Peyer's patch (tissue), 4 donors: ENCODE measurements at regions not wholly inside any gene's neighbourhood (a gene's known extent, or its start where the extent isn't known, plus 50 kb on each side); places are given as distances from the start of the nearest gene placed in this dataset.

Experiments used
- POLR2A ChIP-seq, 2 donors: fragments of 450-650 bp; IDR thresholded peaks; one replicate each; pipeline ENCODE4 v1.5.1; 2017; ENCODE audit warnings: antibody characterized with exemption in 2 of 2, mild to moderate bottlenecking in 2 of 2, moderate library complexity in 2 of 2
- TF ChIP-seq, protein P1 (sequence below), 6 experiments: fragments of 450-650 bp in 4 of 6; fragments of 200-600 bp in 2 of 6; sonication (generic) in 1 of 6; IDR thresholded peaks; one replicate each; pipeline ENCODE4 v1.5.1; 2017 to 2019; ENCODE audit warnings: antibody characterized with exemption in 6 of 6, mild to moderate bottlenecking in 3 of 6, moderate library complexity in 1 of 6

DNA sequence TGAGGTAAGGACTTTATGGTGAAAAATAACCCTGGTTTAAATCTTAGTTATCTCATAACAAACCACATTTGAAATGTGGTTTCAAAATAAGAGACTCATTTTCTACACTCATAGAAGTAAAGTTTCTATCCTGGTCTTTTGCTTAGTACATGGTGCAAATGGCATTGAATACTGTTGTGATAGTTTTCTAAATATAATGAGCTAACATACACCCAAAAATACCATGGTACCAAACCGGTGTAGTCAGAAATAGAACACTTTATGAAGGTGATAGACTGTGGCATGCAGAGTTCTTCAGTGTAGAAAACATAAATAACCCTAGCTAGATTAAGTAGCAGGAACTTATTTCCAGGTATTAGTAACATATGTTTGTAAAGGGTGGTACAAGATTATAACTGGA lies 629.4 kb downstream of the PLOD2 start:
- TF ChIP-seq POLR2A (IDR thresholded peaks at IDR 0.05), result no peak
- TF ChIP-seq, protein P1, sequence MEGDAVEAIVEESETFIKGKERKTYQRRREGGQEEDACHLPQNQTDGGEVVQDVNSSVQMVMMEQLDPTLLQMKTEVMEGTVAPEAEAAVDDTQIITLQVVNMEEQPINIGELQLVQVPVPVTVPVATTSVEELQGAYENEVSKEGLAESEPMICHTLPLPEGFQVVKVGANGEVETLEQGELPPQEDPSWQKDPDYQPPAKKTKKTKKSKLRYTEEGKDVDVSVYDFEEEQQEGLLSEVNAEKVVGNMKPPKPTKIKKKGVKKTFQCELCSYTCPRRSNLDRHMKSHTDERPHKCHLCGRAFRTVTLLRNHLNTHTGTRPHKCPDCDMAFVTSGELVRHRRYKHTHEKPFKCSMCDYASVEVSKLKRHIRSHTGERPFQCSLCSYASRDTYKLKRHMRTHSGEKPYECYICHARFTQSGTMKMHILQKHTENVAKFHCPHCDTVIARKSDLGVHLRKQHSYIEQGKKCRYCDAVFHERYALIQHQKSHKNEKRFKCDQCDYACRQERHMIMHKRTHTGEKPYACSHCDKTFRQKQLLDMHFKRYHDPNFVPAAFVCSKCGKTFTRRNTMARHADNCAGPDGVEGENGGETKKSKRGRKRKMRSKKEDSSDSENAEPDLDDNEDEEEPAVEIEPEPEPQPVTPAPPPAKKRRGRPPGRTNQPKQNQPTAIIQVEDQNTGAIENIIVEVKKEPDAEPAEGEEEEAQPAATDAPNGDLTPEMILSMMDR (IDR thresholded peaks at IDR 0.05), result no peak
